B cell (primary cell): ENCODE measurements at regions not wholly inside any gene's neighbourhood (a gene's known extent, or its start where the extent isn't known, plus 50 kb on each side); places are given as distances from the start of the nearest gene placed in this dataset.

Source experiments
- EZH2 ChIP-seq: IDR thresholded peaks from 2 replicates; pipeline ENCODE4 v1.6.1; 2012; ENCODE audit warnings: borderline replicate concordance, low read depth, mild to moderate bottlenecking, moderate library complexity, low read length; ENCODE audit not compliant: insufficient read depth, poor library complexity, severe bottlenecking
- TF ChIP-seq, protein P1 (sequence below): fragments of 200-600 bp; IDR thresholded peaks from one replicate; pipeline ENCODE4 v1.8.0; 2022; ENCODE audit warnings: antibody characterized with exemption, mild to moderate bottlenecking

DNA sequence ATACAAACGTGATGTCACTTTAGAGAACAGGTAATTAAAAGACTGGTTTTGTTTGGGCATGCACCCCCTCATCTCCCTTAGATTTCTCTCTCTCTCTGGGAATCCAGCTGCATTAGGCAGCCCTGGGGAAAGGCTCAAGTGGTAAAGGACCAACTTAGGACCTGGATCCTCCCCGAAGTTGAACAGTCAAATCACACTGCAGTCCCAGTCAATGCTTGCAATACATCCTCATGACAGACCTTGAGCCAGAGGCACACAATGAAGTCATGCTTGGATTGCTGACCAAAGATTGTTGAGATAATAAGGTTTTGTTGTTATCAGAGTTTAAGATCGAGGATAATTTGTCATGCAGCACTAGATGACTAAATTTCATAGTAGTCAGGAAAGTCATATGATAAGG, 1285.8 kb upstream of the NCAM2 start:
- TF ChIP-seq, protein P1, sequence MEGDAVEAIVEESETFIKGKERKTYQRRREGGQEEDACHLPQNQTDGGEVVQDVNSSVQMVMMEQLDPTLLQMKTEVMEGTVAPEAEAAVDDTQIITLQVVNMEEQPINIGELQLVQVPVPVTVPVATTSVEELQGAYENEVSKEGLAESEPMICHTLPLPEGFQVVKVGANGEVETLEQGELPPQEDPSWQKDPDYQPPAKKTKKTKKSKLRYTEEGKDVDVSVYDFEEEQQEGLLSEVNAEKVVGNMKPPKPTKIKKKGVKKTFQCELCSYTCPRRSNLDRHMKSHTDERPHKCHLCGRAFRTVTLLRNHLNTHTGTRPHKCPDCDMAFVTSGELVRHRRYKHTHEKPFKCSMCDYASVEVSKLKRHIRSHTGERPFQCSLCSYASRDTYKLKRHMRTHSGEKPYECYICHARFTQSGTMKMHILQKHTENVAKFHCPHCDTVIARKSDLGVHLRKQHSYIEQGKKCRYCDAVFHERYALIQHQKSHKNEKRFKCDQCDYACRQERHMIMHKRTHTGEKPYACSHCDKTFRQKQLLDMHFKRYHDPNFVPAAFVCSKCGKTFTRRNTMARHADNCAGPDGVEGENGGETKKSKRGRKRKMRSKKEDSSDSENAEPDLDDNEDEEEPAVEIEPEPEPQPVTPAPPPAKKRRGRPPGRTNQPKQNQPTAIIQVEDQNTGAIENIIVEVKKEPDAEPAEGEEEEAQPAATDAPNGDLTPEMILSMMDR: no peak
- no peak for TF ChIP-seq EZH2
